Cardiac muscle cell (in vitro differentiated cells and primary cell): ENCODE measurements at regions not wholly inside any gene's neighbourhood (a gene's known extent, or its start where the extent isn't known, plus 50 kb on each side); places are given as distances from the start of the nearest gene placed in this dataset.
A peak's percentile ranks its signal among the peaks of the same experiment; 100 is the strongest.

Experiments
- DNase-seq, 2 donors: peaks; one replicate each; pipeline versions ENCODE4 v3.0.0 to v3.0.0-alpha.2; 2010 to 2017; ENCODE audit warnings: low read depth in 1 of 2, low spot score in 1 of 2
- H3K27ac ChIP-seq: fragments of 200-600 bp; sonication (generic); 2 replicates; pipeline ENCODE4 v1.5.1; 2016
- H3K27me3 ChIP-seq: fragments of 200-600 bp; sonication (generic); 2 replicates; pipeline ENCODE4 v1.6.0; 2016; ENCODE audit warnings: control low read depth
- H3K36me3 ChIP-seq: fragments of 200-600 bp; sonication (generic); 2 replicates; pipeline ENCODE4 v1.5.1; 2016; ENCODE audit warnings: control low read depth
- H3K4me1 ChIP-seq: fragments of 200-600 bp; sonication (generic); 2 replicates; pipeline ENCODE4 v1.8.1; 2017; ENCODE audit warnings: low read depth, mild to moderate bottlenecking, mixed run types
- H3K4me3 ChIP-seq: fragments of 200-600 bp; sonication (generic); 2 replicates; pipeline ENCODE4 v1.5.1; 2016; ENCODE audit warnings: mild to moderate bottlenecking
- H3K9me3 ChIP-seq: fragments of 200-600 bp; sonication (generic); 2 replicates; pipeline ENCODE4 v1.5.1; 2017; ENCODE audit warnings: low read depth, mild to moderate bottlenecking, control low read depth
- CTCF ChIP-seq: IDR thresholded peaks from 2 replicates; pipeline ENCODE4 v1.5.1; 2012; ENCODE audit warnings: low read depth, mild to moderate bottlenecking, low read length

- peak in 1 of 2 donors; percentile 4 for DNase-seq
- no peak for TF ChIP-seq CTCF
- Histone ChIP-seq H3K27me3 (no peaks in the 10 kb centered on the region), H3K36me3 (no peaks in the 10 kb centered on the region), H3K4me1 (peaks cover 35% of the 10 kb centered on the region), H3K4me3 (no peak overlapping the region), H3K27ac (peak overlapping the region; percentile 48), H3K9me3 (no peaks in the 10 kb centered on the region)
Observed at GRCh38 chr18:56167366-56167765, 471.0 kb downstream of the TXNL1 start.

GRCh38 chr18:56166914-56167313 is 471.5 kb downstream of the TXNL1 start:
- no peaks in the 10 kb centered on the region for H3K36me3 ChIP-seq
- no peak for TF ChIP-seq CTCF
- no peaks in the 10 kb centered on the region for H3K27me3 ChIP-seq
- no peak overlapping the region for H3K4me3 ChIP-seq
- no peak for DNase-seq
- peaks cover 39% of the 10 kb centered on the region for H3K4me1 ChIP-seq
- H3K9me3 ChIP-seq = no peaks in the 10 kb centered on the region
- H3K27ac ChIP-seq = no peak overlapping the region

- TF ChIP-seq CTCF = no peak
- no peak for DNase-seq
- no peak overlapping the region for H3K27ac ChIP-seq
- no peaks in the 10 kb centered on the region for H3K36me3 ChIP-seq
- H3K4me1 ChIP-seq = peaks cover 47% of the 10 kb centered on the region
- H3K9me3 ChIP-seq = no peaks in the 10 kb centered on the region
- no peaks in the 10 kb centered on the region for H3K27me3 ChIP-seq
- no peak overlapping the region for H3K4me3 ChIP-seq
Observed at GRCh38 chr18:56165601-56166355, 472.6 kb downstream of the TXNL1 start.

- no peak overlapping the region for H3K4me3 ChIP-seq
- H3K36me3 ChIP-seq = no peaks in the 10 kb centered on the region
- H3K27me3 ChIP-seq = no peaks in the 10 kb centered on the region
- H3K9me3 ChIP-seq = no peaks in the 10 kb centered on the region
- H3K27ac ChIP-seq = peak overlapping the region; percentile 92
- TF ChIP-seq CTCF = no peak
- DNase-seq = peak; percentile 17 to 78
- H3K4me1 ChIP-seq = peaks cover 35% of the 10 kb centered on the region
Observed at GRCh38 chr18:56162311-56163265, 475.8 kb downstream of the TXNL1 start.

- no peak for TF ChIP-seq CTCF
Observed at GRCh38 chr18:56161566-56162260, 476.7 kb downstream of the TXNL1 start.

More at GRCh38 chr18:56161566-56162260, 476.7 kb downstream of the TXNL1 start:
- Histone ChIP-seq H3K4me1 (peaks cover 26% of the 10 kb centered on the region), H3K4me3 (no peak overlapping the region), H3K36me3 (no peaks in the 10 kb centered on the region), H3K27ac (peak overlapping the region; percentile 92), H3K27me3 (no peaks in the 10 kb centered on the region), H3K9me3 (no peaks in the 10 kb centered on the region)
- peak in 1 of 2 donors; percentile 37 for DNase-seq
